ENCODE measurements at regions not wholly inside any gene's neighbourhood (a gene's known extent, or its start where the extent isn't known, plus 50 kb on each side); places are given as distances from the start of the nearest gene placed in this dataset.

GRCh38 chr14:84543859-84544258 lies 986.1 kb upstream of the FLRT2 start:
- DNase-seq = no peak
- no peak for TF ChIP-seq POLR2A (IDR thresholded peaks at IDR 0.05)
- TF ChIP-seq CTCF (IDR thresholded peaks at IDR 0.05) = no peak
- no peak for TF ChIP-seq POLR2AphosphoS5 (IDR thresholded peaks at IDR 0.05)
- no peak for TF ChIP-seq EP300 (IDR thresholded peaks at IDR 0.05)
- Histone ChIP-seq H3K9me3 (no peaks in the 10 kb centered on the region), H3K27me3 (no peaks in the 10 kb centered on the region), H3K4me3 (no peak overlapping the region), H3K4me1 (no peaks in the 10 kb centered on the region), H3K27ac (no peak overlapping the region), H3K36me3 (no peaks in the 10 kb centered on the region)
- intact Hi-C loops (cut with DNase I) = no loop called here
- 91 to 95% methylated on average over 1 of the region's 1 CpG for WGBS, 2 donors

- 71% methylated on average over 6 of the region's 6 CpGs for WGBS, 2 donors
- DNase-seq = no peak
- intact Hi-C loops (cut with DNase I) = no loop called here
- no peak overlapping the region for H3K27ac ChIP-seq
- H3K27me3 ChIP-seq = no peaks in the 10 kb centered on the region
- TF ChIP-seq EP300 (IDR thresholded peaks at IDR 0.05) (no peak), POLR2AphosphoS5 (IDR thresholded peaks at IDR 0.05) (no peak), CTCF (IDR thresholded peaks at IDR 0.05) (no peak), POLR2A (IDR thresholded peaks at IDR 0.05) (no peak)
- H3K4me1 ChIP-seq = no peaks in the 10 kb centered on the region
- no peak overlapping the region for H3K4me3 ChIP-seq
- H3K9me3 ChIP-seq = no peaks in the 10 kb centered on the region
- H3K36me3 ChIP-seq = no peaks in the 10 kb centered on the region
Measured at GRCh38 chr14:84544486-84545131, 985.3 kb upstream of the FLRT2 start.

- H3K4me1 ChIP-seq = no peaks in the 10 kb centered on the region
- DNase-seq = no peak
- no peaks in the 10 kb centered on the region for H3K36me3 ChIP-seq
- 53 to 67% methylated on average over 2 of the region's 2 CpGs for WGBS, 2 donors
- H3K27ac ChIP-seq = no peak overlapping the region
- no peaks in the 10 kb centered on the region for H3K9me3 ChIP-seq
- TF ChIP-seq CTCF (IDR thresholded peaks at IDR 0.05) (no peak), POLR2A (IDR thresholded peaks at IDR 0.05) (no peak), POLR2AphosphoS5 (IDR thresholded peaks at IDR 0.05) (no peak), EP300 (IDR thresholded peaks at IDR 0.05) (no peak)
- no peaks in the 10 kb centered on the region for H3K27me3 ChIP-seq
- intact Hi-C loops (cut with DNase I) = no loop called here
- no peak overlapping the region for H3K4me3 ChIP-seq
Measured at GRCh38 chr14:84546236-84546635, 983.7 kb upstream of the FLRT2 start.

- DNase-seq = no peak
- 71 to 79% methylated on average over 3 of the region's 3 CpGs for WGBS, 2 donors
- Histone ChIP-seq H3K4me3 (no peak overlapping the region), H3K9me3 (peaks cover 0 to 3% (median 0%) of the 10 kb centered on the region in 4 donors), H3K27ac (no peak overlapping the region), H3K4me1 (no peaks in the 10 kb centered on the region), H3K27me3 (no peaks in the 10 kb centered on the region), H3K36me3 (no peaks in the 10 kb centered on the region)
- intact Hi-C loops (cut with DNase I) = no loop called here
- no peak for TF ChIP-seq POLR2AphosphoS5 (IDR thresholded peaks at IDR 0.05)
- TF ChIP-seq CTCF (IDR thresholded peaks at IDR 0.05) = no peak
- TF ChIP-seq POLR2A (IDR thresholded peaks at IDR 0.05) = no peak
- TF ChIP-seq EP300 (IDR thresholded peaks at IDR 0.05) = no peak
Measured at GRCh38 chr14:84554136-84554535, 975.8 kb upstream of the FLRT2 start.

- Histone ChIP-seq H3K9me3 (peaks cover 0 to 3% (median 0%) of the 10 kb centered on the region in 4 donors), H3K4me1 (no peaks in the 10 kb centered on the region), H3K4me3 (no peak overlapping the region), H3K27me3 (no peaks in the 10 kb centered on the region), H3K36me3 (no peaks in the 10 kb centered on the region), H3K27ac (no peak overlapping the region)
- intact Hi-C loops (cut with DNase I) = no loop called here
- no peak for TF ChIP-seq POLR2A (IDR thresholded peaks at IDR 0.05)
- no peak for DNase-seq
- 50 to 79% methylated on average over 2 of the region's 2 CpGs for WGBS, 2 donors
Measured at GRCh38 chr14:84555493-84555892, 974.5 kb upstream of the FLRT2 start.

All from sigmoid colon (tissue), 6 donors.